HUES6 (cell line): ENCODE measurements at regions not wholly inside any gene's neighbourhood (a gene's known extent, or its start where the extent isn't known, plus 50 kb on each side); places are given as distances from the start of the nearest gene placed in this dataset.

Experiments
- H3K27ac ChIP-seq: 2 replicates; pipeline ENCODE4 v1.7.0; 2013; ENCODE audit warnings: low read depth, mild to moderate bottlenecking, low read length, inconsistent platforms
- H3K27me3 ChIP-seq: 2 replicates; pipeline ENCODE4 v1.6.1; 2013; ENCODE audit warnings: low read length; ENCODE audit not compliant: control insufficient read depth, insufficient read depth
- H3K36me3 ChIP-seq: 2 replicates; pipeline ENCODE4 v1.6.1; 2013; ENCODE audit warnings: low read length; ENCODE audit not compliant: control insufficient read depth, insufficient read depth
- H3K4me1 ChIP-seq: 2 replicates; pipeline ENCODE4 v1.6.1; 2013; ENCODE audit warnings: low read length; ENCODE audit not compliant: control insufficient read depth, insufficient read depth
- H3K4me3 ChIP-seq: 2 replicates; pipeline ENCODE4 v1.5.1; 2013; ENCODE audit warnings: low read depth, low read length
- H3K9ac ChIP-seq: one replicate; pipeline ENCODE4 v1.6.1; 2013; ENCODE audit warnings: mild to moderate bottlenecking, low read length
- H3K9me3 ChIP-seq: 2 replicates; pipeline ENCODE4 v1.6.1; 2013; ENCODE audit warnings: low read depth, low read length; ENCODE audit not compliant: control insufficient read depth, insufficient read depth

DNA sequence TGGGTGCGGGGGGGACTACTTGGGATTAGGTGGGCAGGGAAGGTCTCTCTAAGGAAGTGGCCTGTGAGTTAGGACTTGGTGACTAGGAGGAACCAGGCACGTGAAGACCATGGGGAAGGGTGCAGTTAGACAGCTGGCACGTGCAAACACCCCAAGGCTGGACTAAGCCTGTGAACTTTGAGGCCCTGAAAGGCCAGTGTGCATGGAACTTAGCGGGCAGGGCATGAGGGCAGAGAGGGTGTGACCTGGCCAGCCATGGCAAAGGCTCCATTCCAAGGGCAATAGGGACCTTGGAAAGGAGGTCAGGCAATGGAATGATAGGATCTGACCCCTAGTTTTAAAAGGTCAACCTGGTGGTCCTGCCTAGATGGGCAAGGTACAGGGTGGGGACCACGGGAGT, 158.4 kb upstream of the PCBD1 start:
- Histone ChIP-seq H3K36me3 (no peaks in the 10 kb centered on the region), H3K27me3 (no peaks in the 10 kb centered on the region; the same call in 1 of the 2 replicates), H3K4me3 (no peak overlapping the region), H3K9me3 (no peaks in the 10 kb centered on the region), H3K9ac (no peak overlapping the region), H3K27ac (no peak overlapping the region), H3K4me1 (peaks cover 2% of the 10 kb centered on the region; the same call in 1 of the 2 replicates)

DNA sequence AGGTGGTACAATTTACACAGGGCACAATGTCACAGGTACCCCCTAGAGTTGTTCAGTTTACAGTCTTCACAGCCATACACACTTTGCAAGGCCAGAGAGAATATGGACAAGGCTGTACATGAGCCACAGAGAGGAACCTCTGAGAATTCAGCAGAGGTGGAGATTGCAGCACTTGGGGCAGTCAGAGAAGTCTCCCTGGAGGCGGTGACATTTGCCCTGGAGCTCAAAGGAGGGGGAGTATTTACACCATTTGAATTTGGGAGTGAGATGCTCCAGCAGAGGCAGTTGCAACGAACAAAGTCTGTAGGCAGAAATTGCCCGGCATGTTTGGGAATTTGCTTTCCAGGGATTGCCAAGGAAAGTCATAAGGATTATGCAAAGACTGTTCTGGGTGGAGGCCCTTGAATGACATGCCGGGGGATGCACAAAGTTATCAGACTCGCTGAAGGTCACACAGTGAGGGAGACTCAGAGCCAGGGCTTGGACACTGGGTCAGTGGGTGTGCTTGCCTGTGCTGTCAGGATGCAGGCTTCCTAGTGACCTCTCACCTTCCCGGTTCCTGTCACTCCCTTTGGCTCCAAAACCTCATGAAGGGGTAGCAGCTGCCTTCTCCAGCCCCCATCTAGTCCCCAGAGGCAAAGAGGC, 160.7 kb upstream of the PCBD1 start:
- H3K9me3 ChIP-seq, result no peaks in the 10 kb centered on the region
- H3K4me1 ChIP-seq, result no peaks in the 10 kb centered on the region
- no peaks in the 10 kb centered on the region for H3K36me3 ChIP-seq
- no peak overlapping the region for H3K9ac ChIP-seq
- H3K27ac ChIP-seq, result no peak overlapping the region
- no peaks in the 10 kb centered on the region for H3K27me3 ChIP-seq
- H3K4me3 ChIP-seq, result no peak overlapping the region

DNA sequence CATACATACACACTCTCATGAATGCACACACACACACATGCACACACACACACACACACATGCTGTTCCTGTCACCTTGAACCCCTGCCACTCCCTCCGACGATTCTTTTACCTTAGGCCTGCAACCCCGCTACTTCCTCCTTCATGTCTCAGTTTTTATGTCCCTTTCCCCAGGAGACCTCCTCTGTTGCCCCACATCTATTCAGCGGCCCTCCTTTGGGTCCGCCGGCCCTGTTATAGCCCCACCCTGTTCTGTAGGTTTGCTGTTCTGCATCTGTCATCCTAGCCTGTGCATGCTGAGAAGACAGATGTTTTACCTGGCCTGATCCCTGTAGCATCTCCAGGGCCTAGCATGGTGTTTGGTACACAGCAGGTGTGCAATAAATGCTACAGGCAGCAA, 161.6 kb upstream of the PCBD1 start:
- no peak overlapping the region for H3K4me3 ChIP-seq

DNA sequence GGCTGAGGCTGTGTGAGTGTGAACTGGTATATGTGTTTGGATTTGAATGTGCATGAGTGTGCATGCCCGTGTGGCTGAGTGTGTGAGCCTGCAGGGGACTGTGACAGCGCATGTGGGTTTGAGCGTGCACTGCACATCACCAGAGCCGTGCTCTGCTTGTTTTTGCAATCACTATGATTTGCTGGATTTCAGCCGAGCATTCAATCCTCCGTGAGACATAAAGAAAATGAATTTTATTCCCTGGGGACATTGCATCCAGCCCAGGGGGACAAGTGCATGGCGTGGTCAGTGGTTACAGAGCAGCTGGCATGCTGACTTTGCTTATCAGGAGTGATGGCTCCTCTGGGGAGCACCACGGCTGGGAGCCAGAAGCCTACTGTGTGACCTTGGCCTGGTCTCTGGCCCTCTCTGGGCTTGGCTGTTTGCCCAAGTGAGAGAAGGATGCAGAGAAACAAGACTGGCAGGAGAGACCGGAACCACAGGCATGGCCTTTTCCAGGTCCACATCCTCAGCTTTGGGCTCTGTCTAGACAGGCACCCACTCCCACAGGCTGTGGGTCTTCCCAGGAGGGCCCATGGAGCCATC, 160.2 kb upstream of the UNC5B start:
- H3K9ac ChIP-seq, result no peak overlapping the region
- H3K27ac ChIP-seq, result no peak overlapping the region
- no peaks in the 10 kb centered on the region for H3K27me3 ChIP-seq
- no peaks in the 10 kb centered on the region for H3K4me1 ChIP-seq
- no peak overlapping the region for H3K4me3 ChIP-seq
- H3K36me3 ChIP-seq, result no peaks in the 10 kb centered on the region
- no peaks in the 10 kb centered on the region for H3K9me3 ChIP-seq

More for the DNA sequence above, 161.6 kb upstream of the PCBD1 start:
- H3K9ac ChIP-seq, result no peak overlapping the region
- H3K27me3 ChIP-seq, result no peaks in the 10 kb centered on the region
- no peaks in the 10 kb centered on the region for H3K36me3 ChIP-seq
- H3K4me1 ChIP-seq, result no peaks in the 10 kb centered on the region
- H3K9me3 ChIP-seq, result no peaks in the 10 kb centered on the region
- H3K27ac ChIP-seq, result no peak overlapping the region

DNA sequence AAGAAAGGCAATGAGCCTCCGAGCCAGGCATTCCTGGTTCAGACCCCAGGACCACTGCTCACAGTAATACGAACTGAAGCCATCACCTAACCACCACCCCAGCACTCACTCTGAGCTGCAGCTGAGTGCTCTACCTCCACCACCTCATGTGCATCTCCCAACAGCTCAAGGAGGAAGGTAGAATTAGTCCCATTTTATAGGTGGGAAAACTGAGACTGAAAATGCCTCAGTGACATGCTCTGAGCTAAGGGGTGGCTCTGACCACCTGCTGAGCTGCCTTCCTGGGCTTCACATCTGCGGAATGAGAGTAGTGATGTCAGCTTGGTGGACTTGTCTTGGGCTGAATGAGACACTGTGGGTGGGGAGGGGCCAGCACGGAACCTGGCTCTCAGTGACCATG, 159.7 kb upstream of the UNC5B start:
- no peaks in the 10 kb centered on the region for H3K36me3 ChIP-seq
- no peak overlapping the region for H3K27ac ChIP-seq
- H3K27me3 ChIP-seq, result no peaks in the 10 kb centered on the region
- no peak overlapping the region for H3K4me3 ChIP-seq
- H3K9me3 ChIP-seq, result no peaks in the 10 kb centered on the region
- H3K4me1 ChIP-seq, result no peaks in the 10 kb centered on the region
- H3K9ac ChIP-seq, result no peak overlapping the region

DNA sequence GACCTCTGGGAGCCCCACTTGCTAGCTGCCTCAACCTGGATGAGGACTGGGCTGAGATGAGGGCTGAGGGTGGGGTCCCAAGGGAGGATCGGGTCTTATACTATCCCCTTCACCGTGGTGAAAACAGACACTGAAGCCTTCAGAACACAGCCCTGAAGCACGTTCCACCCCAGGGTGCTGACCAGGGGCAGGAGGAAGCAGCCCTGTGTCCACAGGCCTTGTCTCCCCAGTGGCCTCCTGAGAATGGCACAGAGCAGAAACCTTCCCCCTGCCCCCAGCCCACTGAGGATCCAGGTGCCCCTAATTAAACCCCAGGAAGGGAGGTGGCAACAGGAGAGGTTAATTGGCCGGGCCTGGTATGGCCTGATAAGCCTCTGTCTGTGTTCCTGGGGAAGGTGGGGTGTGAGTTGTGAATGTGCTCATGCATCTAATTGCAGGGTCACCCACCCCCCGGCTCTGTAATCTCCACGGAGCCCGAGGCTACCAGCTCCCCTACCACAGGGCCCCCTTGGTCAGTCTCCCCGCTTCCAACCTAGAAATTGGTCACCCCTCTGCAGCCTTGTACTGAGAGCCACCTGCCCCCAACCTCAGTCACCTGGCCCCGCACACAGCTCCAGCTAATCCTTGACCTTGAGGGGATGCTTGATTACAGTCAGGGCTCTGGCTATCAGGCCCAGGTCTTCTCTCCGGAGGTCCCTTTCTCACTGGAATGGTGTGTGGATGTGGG, 159.0 kb upstream of the UNC5B start:
- no peak overlapping the region for H3K4me3 ChIP-seq
- H3K9me3 ChIP-seq, result no peaks in the 10 kb centered on the region
- H3K9ac ChIP-seq, result no peak overlapping the region
- no peaks in the 10 kb centered on the region for H3K36me3 ChIP-seq
- no peak overlapping the region for H3K27ac ChIP-seq
- no peaks in the 10 kb centered on the region for H3K4me1 ChIP-seq
- H3K27me3 ChIP-seq, result no peaks in the 10 kb centered on the region

DNA sequence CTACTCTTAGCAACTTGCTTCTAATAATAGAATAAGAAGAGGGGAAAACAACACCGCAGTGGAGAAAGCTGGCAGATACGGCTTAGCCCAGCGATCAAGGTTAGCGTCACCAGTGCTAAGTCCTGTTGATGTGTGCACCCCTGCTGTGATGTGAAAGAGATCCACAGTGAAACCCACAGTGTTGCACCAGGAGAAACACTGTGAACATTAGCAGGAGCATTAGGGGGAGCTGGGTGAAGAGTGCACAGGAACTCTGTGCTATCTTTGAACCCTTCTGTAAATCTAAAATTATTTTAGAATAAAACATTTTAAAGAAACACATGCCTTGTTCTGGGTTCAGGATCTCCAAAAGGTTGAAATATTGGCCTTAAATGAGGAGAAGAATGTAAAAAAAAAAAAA, 154.1 kb upstream of the UNC5B start:
- Histone ChIP-seq H3K27ac (no peak overlapping the region), H3K36me3 (no peaks in the 10 kb centered on the region)

DNA sequence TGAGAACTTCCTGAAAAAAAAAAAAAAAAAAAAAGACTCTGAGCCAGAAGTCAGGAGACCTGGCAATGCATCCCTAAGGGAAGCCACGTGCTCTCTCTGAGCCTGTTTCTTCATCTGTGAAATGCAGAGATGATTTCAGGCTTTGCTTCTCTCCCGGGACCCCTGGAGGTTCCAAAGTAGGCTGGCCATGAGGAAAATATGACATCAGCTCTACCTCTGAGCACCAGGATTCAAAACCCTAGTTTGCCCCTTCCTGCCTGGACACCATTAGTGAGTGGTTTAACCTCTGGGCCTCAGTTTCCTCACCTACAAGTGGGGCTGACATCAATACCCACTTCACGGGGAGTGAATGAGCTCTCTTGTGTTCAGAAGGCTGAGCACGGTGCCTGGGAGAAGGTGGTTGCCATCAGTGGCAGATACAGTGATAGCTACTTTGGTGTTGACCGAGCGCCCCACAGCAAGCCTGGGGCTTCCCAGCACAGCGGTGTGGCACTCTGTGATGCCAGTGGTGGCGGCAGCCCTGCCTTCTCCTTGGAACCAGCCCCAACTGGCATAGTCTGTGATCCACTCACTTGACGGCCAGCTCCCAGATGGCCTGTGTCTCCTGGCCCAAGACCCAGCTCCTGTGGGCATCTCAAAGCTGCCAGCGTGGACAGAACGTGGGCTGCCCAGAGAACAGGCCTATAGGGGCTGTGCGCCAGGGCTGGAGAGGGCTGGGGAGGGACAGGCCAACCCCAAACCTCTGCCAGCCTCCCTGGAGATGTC, 153.1 kb upstream of the UNC5B start:
- no peak overlapping the region for H3K4me3 ChIP-seq
- no peaks in the 10 kb centered on the region for H3K36me3 ChIP-seq
- H3K9me3 ChIP-seq, result no peaks in the 10 kb centered on the region
- no peaks in the 10 kb centered on the region for H3K27me3 ChIP-seq
- H3K27ac ChIP-seq, result no peak overlapping the region
- no peak overlapping the region for H3K9ac ChIP-seq
- H3K4me1 ChIP-seq, result peaks cover 20% of the 10 kb centered on the region

More for the DNA sequence above, 154.1 kb upstream of the UNC5B start:
- Histone ChIP-seq H3K4me1 (peaks cover 16% of the 10 kb centered on the region), H3K4me3 (no peak overlapping the region), H3K9ac (no peak overlapping the region), H3K9me3 (no peaks in the 10 kb centered on the region), H3K27me3 (no peaks in the 10 kb centered on the region)

DNA sequence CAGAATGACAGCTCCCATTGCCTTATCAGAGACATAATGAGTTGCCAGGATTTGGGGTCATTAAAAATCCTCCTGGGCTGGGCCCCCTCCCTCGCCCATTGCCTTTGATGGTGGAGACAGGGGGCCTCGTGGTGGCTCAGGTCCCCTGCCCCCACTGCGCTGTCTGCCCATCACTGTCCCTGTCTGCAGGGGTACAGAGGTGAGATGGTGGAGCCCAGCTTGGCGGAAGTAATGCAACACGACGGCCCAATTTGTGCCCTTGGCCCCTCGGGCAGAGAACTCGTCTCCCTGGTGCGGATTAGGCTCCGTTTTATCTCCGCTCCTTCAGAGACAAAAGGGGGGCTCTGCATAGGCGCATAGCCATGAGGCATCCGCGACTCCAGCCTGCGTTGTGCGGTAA, 152.4 kb upstream of the UNC5B start:
- no peak overlapping the region for H3K27ac ChIP-seq
- H3K4me3 ChIP-seq, result no peak overlapping the region
- no peaks in the 10 kb centered on the region for H3K27me3 ChIP-seq
- H3K36me3 ChIP-seq, result no peaks in the 10 kb centered on the region
- peaks cover 24% of the 10 kb centered on the region for H3K4me1 ChIP-seq
- no peak overlapping the region for H3K9ac ChIP-seq
- no peaks in the 10 kb centered on the region for H3K9me3 ChIP-seq

DNA sequence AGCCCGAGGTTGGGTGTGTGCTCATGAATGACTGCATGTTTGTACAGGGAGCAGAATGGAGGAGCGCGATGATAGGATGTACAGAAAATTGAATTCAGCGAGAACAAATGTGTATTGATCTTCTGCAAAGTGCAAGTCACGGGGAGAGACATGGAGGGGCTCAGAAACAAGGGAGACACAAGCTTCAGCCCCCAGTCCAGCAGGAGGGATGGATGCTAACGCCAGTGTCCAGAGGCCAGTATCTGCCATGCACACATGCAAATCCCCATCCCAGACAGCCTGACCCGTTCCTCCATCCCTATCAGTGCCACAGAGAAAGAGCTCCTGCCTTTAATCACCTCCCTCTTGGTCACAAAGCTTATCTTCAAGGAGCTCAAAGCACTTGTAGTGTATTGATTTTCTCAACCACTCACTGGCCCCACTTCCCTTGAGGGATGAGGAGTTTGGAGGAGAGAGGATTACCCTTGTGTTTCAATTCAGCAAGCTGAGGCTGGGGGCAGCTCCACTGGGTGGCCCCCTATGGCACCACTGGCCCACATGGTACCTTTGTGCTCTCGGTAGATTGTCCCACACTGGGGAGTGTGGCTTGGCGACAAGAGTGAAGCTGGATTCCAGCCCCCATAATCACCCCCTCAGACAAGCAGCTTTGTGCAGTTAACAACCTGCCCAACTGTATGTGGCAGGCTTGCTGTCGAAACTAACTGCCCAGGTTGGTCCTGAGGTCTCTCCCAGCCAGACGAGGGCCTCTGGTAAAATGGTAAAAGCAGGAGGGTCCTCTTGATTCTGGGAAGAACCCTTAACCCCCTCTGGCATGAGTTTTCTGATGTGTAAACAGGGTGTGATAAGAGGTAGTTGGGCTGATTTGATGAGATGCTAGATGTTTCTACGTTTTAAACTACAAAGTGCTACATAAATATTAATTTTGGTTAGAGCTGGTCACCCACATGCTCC, 151.6 kb upstream of the UNC5B start:
- Histone ChIP-seq H3K4me1 (peaks cover 24% of the 10 kb centered on the region), H3K27me3 (no peaks in the 10 kb centered on the region)

More for the DNA sequence above, 151.6 kb upstream of the UNC5B start:
- Histone ChIP-seq H3K27ac (no peak overlapping the region), H3K9ac (no peak overlapping the region), H3K36me3 (no peaks in the 10 kb centered on the region), H3K9me3 (no peaks in the 10 kb centered on the region), H3K4me3 (no peak overlapping the region)
